ENCODE measurements at regions not wholly inside any gene's neighbourhood (a gene's known extent, or its start where the extent isn't known, plus 50 kb on each side); places are given as distances from the start of the nearest gene placed in this dataset.

DNA sequence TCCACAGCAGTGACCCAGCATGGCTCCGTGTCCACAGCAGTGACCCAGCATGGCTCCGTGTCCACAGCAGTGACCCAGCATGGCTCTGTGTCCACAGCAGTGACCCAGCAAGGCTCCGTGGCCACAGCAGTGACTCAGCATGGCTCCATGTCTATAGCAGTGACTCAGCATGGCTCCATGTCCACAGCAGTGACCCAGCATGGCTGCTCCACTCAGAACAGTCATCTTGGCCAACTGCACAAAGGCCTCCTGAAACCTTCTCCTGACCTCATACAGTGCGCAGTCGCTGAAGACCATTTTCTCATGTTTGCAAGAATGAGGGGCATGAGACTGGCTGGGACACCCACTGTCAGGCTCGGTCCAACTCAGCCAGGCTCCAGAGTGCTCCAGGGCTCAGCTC is 333.4 kb upstream of the RAB6C start:
- no peak overlapping the region for H3K4me3 ChIP-seq (ENCODE audit: low read depth in 1 of 2, low read length in 2 of 2)
- H3K9ac ChIP-seq (ENCODE audit: low read length), result no peak overlapping the region
- H3K9me3 ChIP-seq (ENCODE audit: low read length), result no peaks in the 10 kb centered on the region
- no peak overlapping the region for H3K27ac ChIP-seq (ENCODE audit: low read depth, low read length)
- no peaks in the 10 kb centered on the region for H3K36me3 ChIP-seq (ENCODE audit: insufficient read depth, low read length)
- H3K4me1 ChIP-seq (ENCODE audit: insufficient read depth, low read length), result no peaks in the 10 kb centered on the region
- no peaks in the 10 kb centered on the region for H3K27me3 ChIP-seq (ENCODE audit: control insufficient read depth in 1 of 2, insufficient read depth in 2 of 2, low read length in 2 of 2)

DNA sequence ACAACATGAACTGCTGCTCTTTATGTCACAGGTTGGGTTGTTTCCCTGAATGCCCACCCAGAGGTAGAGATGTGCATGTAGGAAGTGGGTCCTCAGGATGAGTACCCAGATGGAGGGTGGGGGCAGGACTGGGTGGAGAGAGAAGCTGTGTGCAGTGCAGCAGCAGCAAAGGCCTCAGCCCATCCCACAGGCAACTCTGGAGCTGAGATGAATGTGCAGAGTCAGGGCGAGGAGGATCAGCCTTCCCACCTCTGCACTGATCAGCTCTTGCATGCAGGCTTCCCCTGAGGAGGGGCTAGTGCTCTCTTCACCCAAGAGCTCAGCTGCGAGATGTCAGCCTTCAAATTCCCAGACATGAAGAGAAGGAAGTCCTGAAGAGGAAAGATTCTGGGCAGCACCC is 326.2 kb upstream of the RAB6C start:
- no peaks in the 10 kb centered on the region for H3K4me1 ChIP-seq (ENCODE audit: insufficient read depth, low read length)
- H3K27ac ChIP-seq (ENCODE audit: low read depth, low read length), result no peak overlapping the region
- no peaks in the 10 kb centered on the region for H3K27me3 ChIP-seq (ENCODE audit: control insufficient read depth in 1 of 2, insufficient read depth in 2 of 2, low read length in 2 of 2)
- H3K4me3 ChIP-seq (ENCODE audit: low read depth in 1 of 2, low read length in 2 of 2), result no peak overlapping the region
- H3K36me3 ChIP-seq (ENCODE audit: insufficient read depth, low read length), result no peaks in the 10 kb centered on the region
- no peak overlapping the region for H3K9ac ChIP-seq (ENCODE audit: low read length)
- no peaks in the 10 kb centered on the region for H3K9me3 ChIP-seq (ENCODE audit: low read length)

DNA sequence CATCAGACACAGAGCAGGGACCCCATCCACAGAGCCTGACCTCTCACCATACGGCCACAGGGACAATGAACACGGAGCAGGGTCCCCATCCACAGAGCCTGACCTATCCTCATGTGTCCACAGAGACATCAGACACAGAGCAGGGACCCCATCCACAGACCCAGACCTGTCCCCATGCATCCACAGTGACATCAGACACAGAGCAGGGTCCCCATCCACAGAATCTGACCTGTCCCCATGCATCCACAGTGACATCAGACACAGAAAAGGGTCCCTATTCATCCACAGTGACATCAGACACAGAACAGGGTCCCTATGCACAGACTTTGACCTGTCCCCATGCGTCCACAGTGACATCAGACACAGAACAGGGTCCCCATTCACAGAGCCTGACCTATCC is 325.1 kb upstream of the RAB6C start:
- Histone ChIP-seq H3K9me3 (ENCODE audit: low read length) (no peaks in the 10 kb centered on the region), H3K4me1 (ENCODE audit: insufficient read depth, low read length) (no peaks in the 10 kb centered on the region), H3K27ac (ENCODE audit: low read depth, low read length) (no peak overlapping the region), H3K9ac (ENCODE audit: low read length) (no peak overlapping the region), H3K4me3 (ENCODE audit: low read depth in 1 of 2, low read length in 2 of 2) (no peak overlapping the region), H3K36me3 (ENCODE audit: insufficient read depth, low read length) (no peaks in the 10 kb centered on the region), H3K27me3 (ENCODE audit: control insufficient read depth in 1 of 2, insufficient read depth in 2 of 2, low read length in 2 of 2) (no peaks in the 10 kb centered on the region)

DNA sequence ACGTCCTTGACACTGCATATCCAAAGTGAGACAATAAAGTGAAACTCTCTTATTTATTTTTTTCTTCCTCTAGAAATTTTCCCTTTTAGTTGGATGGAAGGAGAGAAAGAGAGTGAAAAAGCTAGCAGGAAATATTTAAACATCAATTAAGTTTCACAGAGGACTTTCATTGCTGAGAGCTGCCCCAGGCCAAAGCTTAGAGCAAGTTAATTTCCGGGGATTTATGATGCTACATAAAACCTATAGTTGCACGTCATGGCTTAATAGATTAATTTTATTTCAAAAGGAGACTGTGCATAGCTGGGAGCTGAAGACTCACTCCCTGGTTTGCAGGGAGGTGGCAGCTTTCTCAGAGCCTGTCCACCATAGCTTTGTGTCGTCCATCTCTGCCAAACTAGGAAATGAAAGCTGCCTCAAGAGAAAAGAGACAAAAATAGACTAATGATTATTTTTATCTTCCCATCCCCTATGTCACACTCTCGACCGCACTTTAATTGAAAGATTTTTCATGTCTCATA is 323.3 kb upstream of the RAB6C start:
- no peak overlapping the region for H3K4me3 ChIP-seq (ENCODE audit: low read depth in 1 of 2, low read length in 2 of 2)
- no peak overlapping the region for H3K9ac ChIP-seq (ENCODE audit: low read length)
- no peaks in the 10 kb centered on the region for H3K9me3 ChIP-seq (ENCODE audit: low read length)
- H3K27me3 ChIP-seq (ENCODE audit: control insufficient read depth in 1 of 2, insufficient read depth in 2 of 2, low read length in 2 of 2), result no peaks in the 10 kb centered on the region
- H3K36me3 ChIP-seq (ENCODE audit: insufficient read depth, low read length), result no peaks in the 10 kb centered on the region
- H3K27ac ChIP-seq (ENCODE audit: low read depth, low read length), result no peak overlapping the region
- H3K4me1 ChIP-seq (ENCODE audit: insufficient read depth, low read length), result no peaks in the 10 kb centered on the region

DNA sequence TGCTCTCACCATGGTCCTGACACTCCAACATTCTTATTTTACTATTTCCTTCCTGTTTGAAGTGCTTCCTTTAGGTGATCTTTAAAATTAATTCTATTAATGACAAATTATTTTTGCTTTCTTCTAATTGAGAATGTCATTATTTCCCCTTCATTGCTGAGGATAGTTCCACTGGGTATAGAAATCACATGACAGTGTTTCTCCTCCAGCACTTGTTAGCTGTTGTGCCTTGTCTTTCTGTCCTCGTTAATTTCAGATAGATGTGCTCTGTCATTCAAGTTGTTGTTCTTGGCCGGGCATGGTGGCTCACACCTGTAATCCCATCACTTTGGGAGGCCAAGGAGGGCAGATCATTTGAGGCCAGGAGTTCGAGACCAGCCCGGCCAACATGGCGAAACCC is 321.0 kb upstream of the RAB6C start:
- no peaks in the 10 kb centered on the region for H3K27me3 ChIP-seq (ENCODE audit: control insufficient read depth in 1 of 2, insufficient read depth in 2 of 2, low read length in 2 of 2)
- H3K27ac ChIP-seq (ENCODE audit: low read depth, low read length), result no peak overlapping the region
- no peak overlapping the region for H3K4me3 ChIP-seq (ENCODE audit: low read depth in 1 of 2, low read length in 2 of 2)
- H3K36me3 ChIP-seq (ENCODE audit: insufficient read depth, low read length), result no peaks in the 10 kb centered on the region
- H3K9me3 ChIP-seq (ENCODE audit: low read length), result no peaks in the 10 kb centered on the region
- H3K9ac ChIP-seq (ENCODE audit: low read length), result no peak overlapping the region
- H3K4me1 ChIP-seq (ENCODE audit: insufficient read depth, low read length), result no peaks in the 10 kb centered on the region

DNA sequence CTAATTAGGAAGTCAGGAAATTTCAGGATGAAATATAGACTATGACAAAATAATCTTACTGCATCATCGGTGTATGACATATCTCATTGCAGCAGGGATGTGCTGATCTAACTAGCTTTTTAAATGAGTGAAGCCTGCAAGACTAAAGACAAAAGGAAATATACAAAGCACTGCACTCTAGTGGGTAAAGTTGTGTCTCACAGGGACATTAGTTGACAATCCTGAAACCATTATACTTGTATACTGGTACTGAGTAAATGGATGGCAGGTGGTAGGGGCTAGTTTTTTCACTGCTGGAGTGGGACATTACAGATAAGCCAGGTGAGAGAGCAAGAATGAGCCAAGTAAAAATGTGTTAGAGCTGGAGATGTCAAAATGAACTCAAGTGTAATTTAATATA is 317.5 kb upstream of the RAB6C start:
- no peaks in the 10 kb centered on the region for H3K4me1 ChIP-seq (ENCODE audit: insufficient read depth, low read length)
- H3K27me3 ChIP-seq (ENCODE audit: control insufficient read depth in 1 of 2, insufficient read depth in 2 of 2, low read length in 2 of 2), result no peaks in the 10 kb centered on the region
- H3K9me3 ChIP-seq (ENCODE audit: low read length), result no peaks in the 10 kb centered on the region
- no peak overlapping the region for H3K9ac ChIP-seq (ENCODE audit: low read length)
- no peak overlapping the region for H3K27ac ChIP-seq (ENCODE audit: low read depth, low read length)
- H3K4me3 ChIP-seq (ENCODE audit: low read depth in 1 of 2, low read length in 2 of 2), result no peak overlapping the region
- H3K36me3 ChIP-seq (ENCODE audit: insufficient read depth, low read length), result no peaks in the 10 kb centered on the region

DNA sequence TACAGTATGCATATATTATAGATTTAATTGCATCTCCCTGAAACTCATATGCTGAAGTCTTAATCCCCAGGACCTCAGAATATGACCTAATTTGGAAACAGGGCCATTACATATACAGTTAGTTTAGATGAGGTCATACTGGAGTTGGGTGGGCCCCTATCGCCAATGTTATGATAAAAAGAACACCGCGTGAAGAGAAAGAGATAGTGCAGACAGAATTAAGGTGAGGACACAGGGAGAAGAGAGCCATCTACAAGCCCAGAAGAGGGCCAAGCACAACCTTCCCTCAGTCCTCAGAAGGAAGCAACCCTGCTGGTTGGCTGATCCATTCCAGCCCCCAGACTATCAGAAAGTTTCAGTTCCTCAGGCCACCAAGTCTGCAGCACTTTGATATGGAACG is 311.9 kb upstream of the RAB6C start:
- Histone ChIP-seq H3K9ac (ENCODE audit: low read length) (no peak overlapping the region), H3K27me3 (ENCODE audit: control insufficient read depth in 1 of 2, insufficient read depth in 2 of 2, low read length in 2 of 2) (no peaks in the 10 kb centered on the region), H3K36me3 (ENCODE audit: insufficient read depth, low read length) (no peaks in the 10 kb centered on the region), H3K9me3 (ENCODE audit: low read length) (no peaks in the 10 kb centered on the region), H3K4me1 (ENCODE audit: insufficient read depth, low read length) (no peaks in the 10 kb centered on the region), H3K27ac (ENCODE audit: low read depth, low read length) (no peak overlapping the region), H3K4me3 (ENCODE audit: low read depth in 1 of 2, low read length in 2 of 2) (no peak overlapping the region)

DNA sequence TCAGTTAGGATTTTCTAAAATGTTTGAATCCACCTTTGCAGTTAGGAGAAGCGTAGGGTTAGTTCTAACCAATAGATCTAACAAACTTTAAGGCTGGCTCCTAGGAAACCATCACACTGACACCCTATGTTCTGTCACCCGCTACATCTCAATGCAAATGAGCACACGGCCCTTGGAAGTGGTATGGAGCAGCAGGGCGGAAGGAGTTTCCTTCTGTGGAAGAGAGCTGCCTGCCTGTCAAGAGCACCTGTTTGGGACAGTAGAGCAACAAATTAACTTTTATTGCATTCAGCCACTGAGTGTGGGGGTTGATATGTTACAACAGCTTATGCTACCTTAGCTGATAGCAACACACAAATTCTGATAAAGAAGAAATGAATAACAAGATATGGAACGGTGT is 306.9 kb upstream of the RAB6C start:
- Histone ChIP-seq H3K4me1 (ENCODE audit: insufficient read depth, low read length) (no peaks in the 10 kb centered on the region), H3K4me3 (ENCODE audit: low read depth in 1 of 2, low read length in 2 of 2) (no peak overlapping the region), H3K27me3 (ENCODE audit: control insufficient read depth in 1 of 2, insufficient read depth in 2 of 2, low read length in 2 of 2) (no peaks in the 10 kb centered on the region), H3K9ac (ENCODE audit: low read length) (no peak overlapping the region), H3K9me3 (ENCODE audit: low read length) (no peaks in the 10 kb centered on the region), H3K27ac (ENCODE audit: low read depth, low read length) (no peak overlapping the region), H3K36me3 (ENCODE audit: insufficient read depth, low read length) (no peaks in the 10 kb centered on the region)

DNA sequence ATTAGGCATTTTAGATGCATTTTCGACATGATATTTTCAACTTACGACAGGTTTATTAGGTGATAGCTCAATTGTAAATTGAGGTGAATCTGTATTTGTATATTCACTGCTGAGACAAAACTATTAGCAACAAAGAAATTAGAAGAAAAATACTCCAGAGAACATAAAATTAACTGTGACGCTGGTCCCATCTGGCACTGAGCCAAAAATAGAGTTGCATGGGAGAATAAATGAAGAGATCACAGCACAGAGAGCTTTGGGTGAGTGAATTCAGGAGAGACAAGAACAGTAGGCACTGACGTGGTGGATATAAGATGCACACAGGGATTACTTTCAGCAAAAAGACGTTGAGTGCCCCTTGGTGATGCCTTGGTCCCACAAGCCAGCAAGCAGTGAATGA is 306.2 kb upstream of the RAB6C start:
- Histone ChIP-seq H3K27me3 (ENCODE audit: control insufficient read depth in 1 of 2, insufficient read depth in 2 of 2, low read length in 2 of 2) (no peaks in the 10 kb centered on the region), H3K36me3 (ENCODE audit: insufficient read depth, low read length) (no peaks in the 10 kb centered on the region), H3K9me3 (ENCODE audit: low read length) (no peaks in the 10 kb centered on the region), H3K9ac (ENCODE audit: low read length) (no peak overlapping the region), H3K27ac (ENCODE audit: low read depth, low read length) (no peak overlapping the region), H3K4me3 (ENCODE audit: low read depth in 1 of 2, low read length in 2 of 2) (no peak overlapping the region), H3K4me1 (ENCODE audit: insufficient read depth, low read length) (no peaks in the 10 kb centered on the region)

DNA sequence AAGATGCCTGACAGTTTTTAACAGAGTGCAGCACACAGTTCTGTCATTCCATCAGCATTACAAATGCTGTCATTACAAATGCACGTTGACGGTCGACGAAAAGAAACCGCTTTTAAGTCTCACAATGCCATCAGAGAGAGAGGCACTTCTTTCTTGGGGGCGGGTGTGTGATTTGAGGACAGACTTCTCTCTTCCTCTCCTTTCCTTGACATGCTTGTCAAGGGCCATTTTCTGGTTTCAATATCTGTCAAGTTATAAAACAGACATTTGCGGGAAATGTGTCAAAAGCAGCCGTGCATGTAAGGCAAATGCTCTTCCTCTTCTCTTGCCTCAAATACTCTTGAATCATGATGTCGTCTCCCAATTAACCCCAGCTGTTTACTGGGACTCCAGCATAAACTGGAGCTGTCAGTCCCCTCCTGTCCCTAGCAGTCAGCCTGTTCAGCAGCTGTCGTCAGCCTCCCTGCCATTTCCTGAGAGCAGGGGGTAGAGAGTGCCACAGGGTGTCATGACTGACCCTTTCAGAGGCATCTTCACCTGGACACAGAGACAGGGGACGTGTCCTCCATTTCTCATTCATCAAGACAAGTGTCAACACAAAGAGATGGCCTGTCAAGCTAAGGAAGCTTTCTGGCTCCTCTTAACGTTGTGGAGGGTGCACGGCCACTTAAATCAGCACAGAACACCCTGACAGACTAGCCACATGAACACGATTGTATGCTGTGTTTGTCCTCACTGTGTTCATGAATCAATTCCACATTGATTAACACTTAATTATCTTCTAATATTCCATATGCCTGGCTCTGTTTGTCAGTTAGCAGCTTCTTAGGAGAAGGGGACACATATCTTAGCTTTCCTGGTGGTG is 305.4 kb upstream of the RAB6C start:
- Histone ChIP-seq H3K4me3 (ENCODE audit: low read depth in 1 of 2, low read length in 2 of 2) (no peak overlapping the region), H3K27me3 (ENCODE audit: control insufficient read depth in 1 of 2, insufficient read depth in 2 of 2, low read length in 2 of 2) (no peaks in the 10 kb centered on the region), H3K9me3 (ENCODE audit: low read length) (no peaks in the 10 kb centered on the region), H3K36me3 (ENCODE audit: insufficient read depth, low read length) (no peaks in the 10 kb centered on the region), H3K4me1 (ENCODE audit: insufficient read depth, low read length) (no peaks in the 10 kb centered on the region), H3K27ac (ENCODE audit: low read depth, low read length) (no peak overlapping the region), H3K9ac (ENCODE audit: low read length) (no peak overlapping the region)

DNA sequence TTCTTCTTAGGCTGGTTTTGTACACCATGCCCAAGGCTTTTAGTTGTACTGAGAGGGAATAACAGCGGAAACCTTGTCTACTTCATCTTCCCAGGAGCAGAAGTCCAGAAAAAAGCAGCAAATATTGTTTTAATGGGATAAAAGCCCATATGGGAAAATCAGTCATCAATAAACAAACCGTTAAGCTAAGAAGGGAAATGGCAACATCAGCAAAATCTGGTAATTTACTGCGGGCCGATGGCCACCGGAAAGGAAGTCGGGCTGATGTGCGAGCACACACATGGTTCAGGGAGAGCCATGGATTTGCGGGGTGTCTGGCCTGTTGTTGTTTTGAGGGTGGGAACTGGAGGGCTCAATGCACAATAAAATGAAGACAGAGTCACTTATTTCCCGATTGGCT is 300.7 kb upstream of the RAB6C start:
- no peaks in the 10 kb centered on the region for H3K9me3 ChIP-seq (ENCODE audit: low read length)
- no peaks in the 10 kb centered on the region for H3K27me3 ChIP-seq (ENCODE audit: control insufficient read depth in 1 of 2, insufficient read depth in 2 of 2, low read length in 2 of 2)

DNA sequence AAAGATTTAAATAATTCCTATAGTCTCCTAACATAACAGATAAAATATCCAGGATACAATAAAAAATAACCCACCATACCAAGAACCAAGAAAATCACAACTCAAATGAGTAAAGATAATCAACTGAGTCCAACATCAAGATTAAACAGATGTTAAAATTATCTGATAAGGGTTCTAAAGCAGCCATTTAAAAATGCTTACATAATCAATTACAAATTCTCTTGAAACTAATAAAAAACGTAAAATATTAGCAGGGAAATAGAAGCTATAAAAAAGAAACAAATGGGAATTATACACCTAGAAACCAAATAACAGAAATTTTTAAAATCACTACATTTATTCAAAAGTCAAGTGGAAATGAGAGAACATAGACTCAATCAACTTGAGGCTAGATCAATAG is 297.7 kb upstream of the RAB6C start:
- H3K36me3 ChIP-seq (ENCODE audit: insufficient read depth, low read length), result no peaks in the 10 kb centered on the region
- H3K9me3 ChIP-seq (ENCODE audit: low read length), result no peaks in the 10 kb centered on the region
- H3K27ac ChIP-seq (ENCODE audit: low read depth, low read length), result no peak overlapping the region
- H3K9ac ChIP-seq (ENCODE audit: low read length), result no peak overlapping the region
- H3K4me1 ChIP-seq (ENCODE audit: insufficient read depth, low read length), result no peaks in the 10 kb centered on the region
- no peaks in the 10 kb centered on the region for H3K27me3 ChIP-seq (ENCODE audit: control insufficient read depth in 1 of 2, insufficient read depth in 2 of 2, low read length in 2 of 2)
- H3K4me3 ChIP-seq (ENCODE audit: low read depth in 1 of 2, low read length in 2 of 2), result no peak overlapping the region

More for the DNA sequence above, 300.7 kb upstream of the RAB6C start:
- H3K36me3 ChIP-seq (ENCODE audit: insufficient read depth, low read length), result no peaks in the 10 kb centered on the region
- no peak overlapping the region for H3K4me3 ChIP-seq (ENCODE audit: low read depth in 1 of 2, low read length in 2 of 2)
- no peaks in the 10 kb centered on the region for H3K4me1 ChIP-seq (ENCODE audit: insufficient read depth, low read length)
- no peak overlapping the region for H3K27ac ChIP-seq (ENCODE audit: low read depth, low read length)
- H3K9ac ChIP-seq (ENCODE audit: low read length), result no peak overlapping the region

Measured in muscle layer of colon (tissue), 2 donors.